MCF 10A (cell line): ENCODE measurements at regions not wholly inside any gene's neighbourhood (a gene's known extent, or its start where the extent isn't known, plus 50 kb on each side); places are given as distances from the start of the nearest gene placed in this dataset.

Experiments
- BruUV-seq: library from RNA; stranded (reverse); fragments of 400-500 nt; replicated peaks from 2 replicates; lab custom pipeline; 2021; lab: Mats Ljungman, UMichigan
- CTCF ChIA-PET: fragments of 300-600 bp; sonication (Branson Sonifier 250); formaldehyde crosslinking; extraction: SDS; loops from one replicate; lab custom pipeline; 2021; ENCODE audit warnings: antibody characterized with exemption, inconsistent platforms; lab: Yijun Ruan, JAX
- POLR2A ChIA-PET: fragments of 300-600, 350-650 bp; sonication (Branson Sonifier 250); formaldehyde crosslinking; extraction: SDS; loops from one replicate; lab custom pipeline; 2020; ENCODE audit warnings: antibody characterized with exemption, inconsistent platforms; lab: Yijun Ruan, JAX
- DNase-seq: peaks from one replicate; pipeline ENCODE4 v3.0.0-alpha.2; 2018; ENCODE audit not compliant: unreplicated experiment
- H3K27ac Mint-ChIP-seq: one replicate; pipeline ENCODE4 v1.8.0; 2022; ENCODE audit warnings: mild to moderate bottlenecking, low read depth, mixed read lengths; ENCODE audit not compliant: unreplicated experiment
- H3K27me3 Mint-ChIP-seq: one replicate; pipeline ENCODE4 v1.8.0; 2022; ENCODE audit warnings: mixed read lengths; ENCODE audit not compliant: insufficient read depth, unreplicated experiment
- H3K36me3 Mint-ChIP-seq: one replicate; pipeline ENCODE4 v1.8.0; 2022; ENCODE audit warnings: mild to moderate bottlenecking, moderate library complexity, mixed read lengths; ENCODE audit not compliant: insufficient read depth, unreplicated experiment
- H3K4me1 Mint-ChIP-seq: one replicate; pipeline ENCODE4 v1.8.0; 2022; ENCODE audit warnings: mixed read lengths; ENCODE audit not compliant: insufficient read depth, unreplicated experiment
- H3K4me3 Mint-ChIP-seq: one replicate; pipeline ENCODE4 v1.8.0; 2022; ENCODE audit warnings: mild to moderate bottlenecking, moderate library complexity, mixed read lengths; ENCODE audit not compliant: unreplicated experiment
- H3K9me3 Mint-ChIP-seq: one replicate; pipeline ENCODE4 v1.8.0; 2022; ENCODE audit warnings: mixed read lengths; ENCODE audit not compliant: unreplicated experiment
- intact Hi-C: fragments of 100-400 bp; cut with micrococcal nuclease; formaldehyde crosslinking; loops from 2 replicates; pipeline ENCODE4 v1.14.1; 2022
- TF ChIP-seq, protein P1 (sequence below): fragments of 200-600 bp; IDR thresholded peaks from one replicate; pipeline ENCODE4 v1.8.0; 2022; ENCODE audit warnings: antibody characterized with exemption, mild to moderate bottlenecking; ENCODE audit not compliant: unreplicated experiment

DNA sequence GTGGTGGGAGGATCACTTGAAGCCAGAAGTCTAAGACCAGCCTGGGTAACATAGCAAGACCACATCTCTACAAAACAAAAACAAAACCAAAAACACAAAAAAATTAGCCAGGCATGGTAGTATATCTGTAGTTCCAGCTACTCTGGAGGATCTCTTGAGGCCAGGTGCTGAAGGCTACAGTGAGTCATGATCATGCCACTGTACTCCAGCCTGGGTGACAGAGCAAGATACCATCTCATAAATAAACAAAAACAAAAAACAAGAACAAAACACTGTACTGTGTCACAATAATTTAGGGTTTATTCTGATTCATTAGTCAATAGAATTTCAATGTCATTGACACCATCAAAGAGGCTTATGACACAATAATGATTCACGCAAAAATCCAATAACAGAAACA lies 1121.7 kb upstream of the MAP3K7 start:
- no peaks in the 10 kb centered on the region for H3K36me3 Mint-ChIP-seq
- ChIA-PET CTCF (no interaction called here), POLR2A (no interaction called here)
- peaks cover 18% of the 10 kb centered on the region for H3K4me1 Mint-ChIP-seq
- no peak overlapping the region for H3K27ac Mint-ChIP-seq
- no peaks in the 10 kb centered on the region for H3K9me3 Mint-ChIP-seq
- no peaks in the 10 kb centered on the region for H3K27me3 Mint-ChIP-seq
- TF ChIP-seq, protein P1, sequence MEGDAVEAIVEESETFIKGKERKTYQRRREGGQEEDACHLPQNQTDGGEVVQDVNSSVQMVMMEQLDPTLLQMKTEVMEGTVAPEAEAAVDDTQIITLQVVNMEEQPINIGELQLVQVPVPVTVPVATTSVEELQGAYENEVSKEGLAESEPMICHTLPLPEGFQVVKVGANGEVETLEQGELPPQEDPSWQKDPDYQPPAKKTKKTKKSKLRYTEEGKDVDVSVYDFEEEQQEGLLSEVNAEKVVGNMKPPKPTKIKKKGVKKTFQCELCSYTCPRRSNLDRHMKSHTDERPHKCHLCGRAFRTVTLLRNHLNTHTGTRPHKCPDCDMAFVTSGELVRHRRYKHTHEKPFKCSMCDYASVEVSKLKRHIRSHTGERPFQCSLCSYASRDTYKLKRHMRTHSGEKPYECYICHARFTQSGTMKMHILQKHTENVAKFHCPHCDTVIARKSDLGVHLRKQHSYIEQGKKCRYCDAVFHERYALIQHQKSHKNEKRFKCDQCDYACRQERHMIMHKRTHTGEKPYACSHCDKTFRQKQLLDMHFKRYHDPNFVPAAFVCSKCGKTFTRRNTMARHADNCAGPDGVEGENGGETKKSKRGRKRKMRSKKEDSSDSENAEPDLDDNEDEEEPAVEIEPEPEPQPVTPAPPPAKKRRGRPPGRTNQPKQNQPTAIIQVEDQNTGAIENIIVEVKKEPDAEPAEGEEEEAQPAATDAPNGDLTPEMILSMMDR, result no peak
- DNase-seq, result no peak
- no peak overlapping the region for H3K4me3 Mint-ChIP-seq
- no TSS peak for BruUV-seq
- intact Hi-C loops, result no loop called here

DNA sequence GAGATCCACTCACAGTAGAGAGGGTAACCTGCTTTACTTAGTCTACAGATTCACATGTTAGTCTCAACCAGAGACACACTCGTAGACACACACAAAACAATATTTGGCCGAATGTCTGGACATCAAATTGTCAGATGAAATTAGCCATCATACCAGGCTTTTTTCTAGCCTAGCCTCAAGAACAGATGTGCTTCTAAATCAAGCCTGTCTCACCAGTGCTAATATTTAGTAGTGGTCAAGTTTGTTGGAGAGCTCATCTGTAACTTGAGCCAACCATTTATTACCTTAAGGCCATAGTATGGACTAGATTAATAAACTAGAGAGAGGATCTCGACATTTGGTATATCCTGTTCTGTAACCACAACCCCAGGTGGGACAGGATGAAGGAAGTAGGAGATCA lies 1118.8 kb upstream of the MAP3K7 start:
- Mint-ChIP-seq H3K4me3 (no peak overlapping the region), H3K4me1 (peaks cover 19% of the 10 kb centered on the region), H3K27me3 (no peaks in the 10 kb centered on the region), H3K9me3 (peaks cover 6% of the 10 kb centered on the region), H3K36me3 (no peaks in the 10 kb centered on the region), H3K27ac (no peak overlapping the region)
- TF ChIP-seq, protein P1, result no peak
- no TSS peak for BruUV-seq
- no peak for DNase-seq
- ChIA-PET CTCF (no interaction called here), POLR2A (no interaction called here)
- intact Hi-C loops, result no loop called here

DNA sequence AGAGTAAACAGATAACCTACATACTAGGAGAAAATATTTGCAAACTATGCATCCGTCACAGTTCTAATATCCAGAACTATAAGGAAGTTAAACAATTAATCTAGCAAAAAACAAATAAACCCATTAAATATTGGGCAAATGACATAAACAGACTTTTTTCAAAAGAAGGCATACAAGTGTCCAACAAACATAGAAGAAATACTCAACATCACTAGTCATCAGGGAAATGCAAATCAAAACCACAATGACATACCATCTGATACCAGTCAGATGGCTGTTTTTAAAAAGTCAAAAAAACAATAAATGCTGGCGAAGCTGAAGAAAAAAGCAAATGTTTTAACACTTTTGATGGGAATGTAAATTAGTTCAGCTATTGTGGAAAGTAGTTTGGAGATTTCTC lies 1117.7 kb upstream of the MAP3K7 start:
- H3K4me3 Mint-ChIP-seq, result no peak overlapping the region
- H3K27me3 Mint-ChIP-seq, result no peaks in the 10 kb centered on the region
- H3K36me3 Mint-ChIP-seq, result no peaks in the 10 kb centered on the region
- intact Hi-C loops, result no loop called here
- H3K9me3 Mint-ChIP-seq, result peaks cover 6% of the 10 kb centered on the region
- CTCF ChIA-PET, result interaction anchor here (0.6 kb wide), 1 partner anchor 99 kb away, joined by 4 read pairs; no protein-coding TSS in a partner anchor
- peak; percentile 40 for DNase-seq
- BruUV-seq, result no TSS peak
- POLR2A ChIA-PET, result no interaction called here
- TF ChIP-seq, protein P1, result no peak
- H3K27ac Mint-ChIP-seq, result peak overlapping the region; percentile 44
- peaks cover 19% of the 10 kb centered on the region for H3K4me1 Mint-ChIP-seq

DNA sequence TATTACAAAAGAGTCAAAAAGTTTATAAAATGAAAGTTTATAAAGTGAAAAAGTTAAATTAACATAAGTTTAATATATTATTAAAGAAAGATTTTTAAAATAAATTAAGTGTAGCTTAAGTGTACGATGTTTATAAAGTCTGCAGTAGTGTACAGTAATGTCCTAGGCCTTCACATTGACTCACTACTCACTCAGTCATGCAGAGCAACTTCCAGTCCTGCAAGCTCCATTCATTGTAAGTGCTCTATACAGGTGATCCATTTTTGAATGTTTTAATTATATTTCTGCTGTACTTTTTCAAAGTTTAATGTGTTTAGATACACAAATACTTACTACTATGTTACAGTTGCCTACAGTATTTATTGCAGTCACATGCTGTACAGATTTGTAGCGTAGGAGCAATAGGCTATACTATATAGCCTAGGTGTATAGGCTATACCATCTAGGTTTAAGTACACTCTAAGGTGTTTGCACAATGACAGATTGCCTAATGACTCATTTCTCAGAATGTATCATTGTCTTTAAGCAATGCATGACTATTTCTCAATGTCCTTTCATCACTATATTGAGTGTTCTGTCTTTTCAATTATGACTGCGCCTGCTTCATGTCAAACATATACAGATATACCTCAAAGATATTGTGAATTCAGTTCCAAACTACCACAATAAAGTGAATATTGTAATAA lies 1110.3 kb upstream of the MAP3K7 start:
- POLR2A ChIA-PET, result no interaction called here
- H3K27ac Mint-ChIP-seq, result no peak overlapping the region
- BruUV-seq, result no TSS peak
- H3K9me3 Mint-ChIP-seq, result peaks cover 6% of the 10 kb centered on the region
- CTCF ChIA-PET, result no interaction called here
- peaks cover 7% of the 10 kb centered on the region for H3K4me1 Mint-ChIP-seq
- H3K27me3 Mint-ChIP-seq, result no peaks in the 10 kb centered on the region
- no peak overlapping the region for H3K4me3 Mint-ChIP-seq
- TF ChIP-seq, protein P1, result no peak
- DNase-seq, result peak; percentile 86
- H3K36me3 Mint-ChIP-seq, result no peaks in the 10 kb centered on the region
- intact Hi-C loops, result no loop called here
